ENCODE measurements at regions not wholly inside any gene's neighbourhood (a gene's known extent, or its start where the extent isn't known, plus 50 kb on each side); places are given as distances from the start of the nearest gene placed in this dataset.

- H3K27me3 ChIP-seq (ENCODE audit: control insufficient read depth, insufficient read depth, low read length) = no peaks in the 10 kb centered on the region
- WGBS (ENCODE audit: insufficient coverage) = 100% methylated on average over 2 of the region's 3 CpGs
- H3K36me3 ChIP-seq (ENCODE audit: control insufficient read depth, insufficient read depth, low read length) = no peaks in the 10 kb centered on the region
- H3K9me3 ChIP-seq (ENCODE audit: control insufficient read depth, insufficient read depth, low read length) = no peaks in the 10 kb centered on the region
- H3K27ac ChIP-seq (ENCODE audit: low read depth, low read length) = no peak overlapping the region
- DNase-seq (ENCODE audit: low read depth in 4 of 6, low spot score in 6 of 6) = no peak
- H3K4me3 ChIP-seq (ENCODE audit: low read depth, low read length) = no peak overlapping the region
- H3K4me1 ChIP-seq (ENCODE audit: control insufficient read depth, insufficient read depth, low read length) = no peaks in the 10 kb centered on the region
Observed at GRCh38 chr2:147642765-147643164, 202.1 kb upstream of the ACVR2A start.

GRCh38 chr2:147641651-147642050 lies 203.2 kb upstream of the ACVR2A start:
- H3K4me1 ChIP-seq (ENCODE audit: control insufficient read depth, insufficient read depth, low read length) = no peaks in the 10 kb centered on the region
- WGBS (ENCODE audit: insufficient coverage) = 94% methylated on average over 2 of the region's 3 CpGs
- DNase-seq (ENCODE audit: low read depth in 4 of 6, low spot score in 6 of 6) = no peak

GRCh38 chr2:147639891-147640290 lies 204.9 kb upstream of the ACVR2A start:
- H3K27ac ChIP-seq (ENCODE audit: low read depth, low read length) = no peak overlapping the region
- no peaks in the 10 kb centered on the region for H3K36me3 ChIP-seq (ENCODE audit: control insufficient read depth, insufficient read depth, low read length)
- no peak overlapping the region for H3K4me3 ChIP-seq (ENCODE audit: low read depth, low read length)
- WGBS (ENCODE audit: insufficient coverage) = no CpG with 5 or more reads among the region's 2 CpGs
- no peaks in the 10 kb centered on the region for H3K27me3 ChIP-seq (ENCODE audit: control insufficient read depth, insufficient read depth, low read length)
- DNase-seq (ENCODE audit: low read depth in 4 of 6, low spot score in 6 of 6) = no peak
- H3K9me3 ChIP-seq (ENCODE audit: control insufficient read depth, insufficient read depth, low read length) = no peaks in the 10 kb centered on the region
- no peaks in the 10 kb centered on the region for H3K4me1 ChIP-seq (ENCODE audit: control insufficient read depth, insufficient read depth, low read length)

More at GRCh38 chr2:147641651-147642050, 203.2 kb upstream of the ACVR2A start:
- H3K36me3 ChIP-seq (ENCODE audit: control insufficient read depth, insufficient read depth, low read length) = no peaks in the 10 kb centered on the region
- no peaks in the 10 kb centered on the region for H3K9me3 ChIP-seq (ENCODE audit: control insufficient read depth, insufficient read depth, low read length)
- H3K27me3 ChIP-seq (ENCODE audit: control insufficient read depth, insufficient read depth, low read length) = no peaks in the 10 kb centered on the region
- H3K4me3 ChIP-seq (ENCODE audit: low read depth, low read length) = no peak overlapping the region
- H3K27ac ChIP-seq (ENCODE audit: low read depth, low read length) = no peak overlapping the region

GRCh38 chr2:147639386-147639785 lies 205.4 kb upstream of the ACVR2A start:
- WGBS (ENCODE audit: insufficient coverage) = no CpG with 5 or more reads among the region's 2 CpGs
- H3K4me3 ChIP-seq (ENCODE audit: low read depth, low read length) = no peak overlapping the region
- no peaks in the 10 kb centered on the region for H3K9me3 ChIP-seq (ENCODE audit: control insufficient read depth, insufficient read depth, low read length)
- H3K4me1 ChIP-seq (ENCODE audit: control insufficient read depth, insufficient read depth, low read length) = no peaks in the 10 kb centered on the region
- H3K27ac ChIP-seq (ENCODE audit: low read depth, low read length) = no peak overlapping the region
- H3K27me3 ChIP-seq (ENCODE audit: control insufficient read depth, insufficient read depth, low read length) = no peaks in the 10 kb centered on the region
- no peaks in the 10 kb centered on the region for H3K36me3 ChIP-seq (ENCODE audit: control insufficient read depth, insufficient read depth, low read length)
- no peak for DNase-seq (ENCODE audit: low read depth in 4 of 6, low spot score in 6 of 6)

GRCh38 chr2:147636886-147637285 lies 207.9 kb upstream of the ACVR2A start:
- no peaks in the 10 kb centered on the region for H3K9me3 ChIP-seq (ENCODE audit: control insufficient read depth, insufficient read depth, low read length)
- WGBS (ENCODE audit: insufficient coverage) = no CpG with 5 or more reads among the region's 3 CpGs
- H3K4me3 ChIP-seq (ENCODE audit: low read depth, low read length) = no peak overlapping the region
- DNase-seq (ENCODE audit: low read depth in 4 of 6, low spot score in 6 of 6) = peak in 1 of 6 donors; percentile 60
- no peak overlapping the region for H3K27ac ChIP-seq (ENCODE audit: low read depth, low read length)
- no peaks in the 10 kb centered on the region for H3K36me3 ChIP-seq (ENCODE audit: control insufficient read depth, insufficient read depth, low read length)
- no peaks in the 10 kb centered on the region for H3K27me3 ChIP-seq (ENCODE audit: control insufficient read depth, insufficient read depth, low read length)
- no peaks in the 10 kb centered on the region for H3K4me1 ChIP-seq (ENCODE audit: control insufficient read depth, insufficient read depth, low read length)

- Histone ChIP-seq H3K4me3 (ENCODE audit: low read depth, low read length) (no peak overlapping the region), H3K36me3 (ENCODE audit: control insufficient read depth, insufficient read depth, low read length) (no peaks in the 10 kb centered on the region), H3K27me3 (ENCODE audit: control insufficient read depth, insufficient read depth, low read length) (no peaks in the 10 kb centered on the region), H3K4me1 (ENCODE audit: control insufficient read depth, insufficient read depth, low read length) (no peaks in the 10 kb centered on the region), H3K9me3 (ENCODE audit: control insufficient read depth, insufficient read depth, low read length) (no peaks in the 10 kb centered on the region), H3K27ac (ENCODE audit: low read depth, low read length) (no peak overlapping the region)
- WGBS (ENCODE audit: insufficient coverage) = no CpG with 5 or more reads among the region's 8 CpGs
- no peak for DNase-seq (ENCODE audit: low read depth in 4 of 6, low spot score in 6 of 6)
Observed at GRCh38 chr2:147636238-147636882, 208.5 kb upstream of the ACVR2A start.

GRCh38 chr2:147634826-147635225 lies 210.0 kb upstream of the ACVR2A start:
- H3K4me1 ChIP-seq (ENCODE audit: control insufficient read depth, insufficient read depth, low read length) = no peaks in the 10 kb centered on the region
- H3K27me3 ChIP-seq (ENCODE audit: control insufficient read depth, insufficient read depth, low read length) = no peaks in the 10 kb centered on the region
- no peak overlapping the region for H3K4me3 ChIP-seq (ENCODE audit: low read depth, low read length)
- no peaks in the 10 kb centered on the region for H3K9me3 ChIP-seq (ENCODE audit: control insufficient read depth, insufficient read depth, low read length)
- DNase-seq (ENCODE audit: low read depth in 4 of 6, low spot score in 6 of 6) = no peak
- 100% methylated on average over 1 of the region's 2 CpGs for WGBS (ENCODE audit: insufficient coverage)
- H3K36me3 ChIP-seq (ENCODE audit: control insufficient read depth, insufficient read depth, low read length) = no peaks in the 10 kb centered on the region
- H3K27ac ChIP-seq (ENCODE audit: low read depth, low read length) = no peak overlapping the region

GRCh38 chr2:147632198-147632597 lies 212.6 kb upstream of the ACVR2A start:
- Histone ChIP-seq H3K36me3 (ENCODE audit: control insufficient read depth, insufficient read depth, low read length) (no peaks in the 10 kb centered on the region), H3K27me3 (ENCODE audit: control insufficient read depth, insufficient read depth, low read length) (no peaks in the 10 kb centered on the region), H3K4me3 (ENCODE audit: low read depth, low read length) (no peak overlapping the region), H3K9me3 (ENCODE audit: control insufficient read depth, insufficient read depth, low read length) (no peaks in the 10 kb centered on the region), H3K27ac (ENCODE audit: low read depth, low read length) (no peak overlapping the region), H3K4me1 (ENCODE audit: control insufficient read depth, insufficient read depth, low read length) (no peaks in the 10 kb centered on the region)
- WGBS (ENCODE audit: insufficient coverage) = 89% methylated on average over 1 of the region's 1 CpG
- DNase-seq (ENCODE audit: low read depth in 4 of 6, low spot score in 6 of 6) = no peak

- no peak for DNase-seq (ENCODE audit: low read depth in 4 of 6, low spot score in 6 of 6)
- no peaks in the 10 kb centered on the region for H3K4me1 ChIP-seq (ENCODE audit: control insufficient read depth, insufficient read depth, low read length)
- no peak overlapping the region for H3K4me3 ChIP-seq (ENCODE audit: low read depth, low read length)
- H3K36me3 ChIP-seq (ENCODE audit: control insufficient read depth, insufficient read depth, low read length) = no peaks in the 10 kb centered on the region
- WGBS (ENCODE audit: insufficient coverage) = no CpG with 5 or more reads among the region's 1 CpG
- no peaks in the 10 kb centered on the region for H3K27me3 ChIP-seq (ENCODE audit: control insufficient read depth, insufficient read depth, low read length)
- no peaks in the 10 kb centered on the region for H3K9me3 ChIP-seq (ENCODE audit: control insufficient read depth, insufficient read depth, low read length)
- H3K27ac ChIP-seq (ENCODE audit: low read depth, low read length) = no peak overlapping the region
Observed at GRCh38 chr2:147631294-147631693, 213.5 kb upstream of the ACVR2A start.

- no peaks in the 10 kb centered on the region for H3K4me1 ChIP-seq (ENCODE audit: control insufficient read depth, insufficient read depth, low read length)
- WGBS (ENCODE audit: insufficient coverage) = 78% methylated on average over 1 of the region's 6 CpGs
- H3K9me3 ChIP-seq (ENCODE audit: control insufficient read depth, insufficient read depth, low read length) = no peaks in the 10 kb centered on the region
- H3K27me3 ChIP-seq (ENCODE audit: control insufficient read depth, insufficient read depth, low read length) = no peaks in the 10 kb centered on the region
- DNase-seq (ENCODE audit: low read depth in 4 of 6, low spot score in 6 of 6) = no peak
- no peaks in the 10 kb centered on the region for H3K36me3 ChIP-seq (ENCODE audit: control insufficient read depth, insufficient read depth, low read length)
- H3K4me3 ChIP-seq (ENCODE audit: low read depth, low read length) = no peak overlapping the region
- H3K27ac ChIP-seq (ENCODE audit: low read depth, low read length) = no peak overlapping the region
Observed at GRCh38 chr2:147630585-147630984, 214.2 kb upstream of the ACVR2A start.
